GM18861 (cell line): ENCODE measurements at regions not wholly inside any gene's neighbourhood (a gene's known extent, or its start where the extent isn't known, plus 50 kb on each side); places are given as distances from the start of the nearest gene placed in this dataset.

Source experiments
- ATAC-seq: cut with Tn5 transposase; IDR thresholded peaks from one replicate; pipeline ENCODE4 v1.9.1; 2021; ENCODE audit not compliant: unreplicated experiment

- ATAC-seq: no peak
Observed at GRCh38 chr5:104241046-104241445, 678.5 kb upstream of the NUDT12 start.

DNA sequence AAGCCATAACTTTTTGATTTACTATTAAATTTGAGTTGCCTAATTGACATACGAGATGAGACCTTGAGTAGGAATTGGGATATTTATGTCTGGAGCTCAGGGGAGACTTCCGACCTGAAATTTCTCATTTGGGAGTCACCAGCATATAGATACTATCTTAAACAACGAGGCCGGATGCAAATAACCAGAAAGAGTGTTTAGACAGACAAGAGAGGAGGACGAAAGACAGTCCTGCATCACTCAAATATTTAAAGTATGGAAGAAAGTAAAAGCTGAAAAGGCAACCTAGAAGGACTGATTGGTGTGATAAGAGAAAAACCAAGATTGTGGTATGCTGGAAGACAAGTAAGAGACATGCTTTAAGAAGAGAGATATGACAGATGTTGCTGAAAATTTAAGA, 675.0 kb upstream of the NUDT12 start:
- no peak for ATAC-seq

GRCh38 chr5:104223885-104224773, 661.5 kb upstream of the NUDT12 start:
- no peak for ATAC-seq

- ATAC-seq: no peak
Observed at GRCh38 chr5:104218200-104218599, 655.6 kb upstream of the NUDT12 start.

DNA sequence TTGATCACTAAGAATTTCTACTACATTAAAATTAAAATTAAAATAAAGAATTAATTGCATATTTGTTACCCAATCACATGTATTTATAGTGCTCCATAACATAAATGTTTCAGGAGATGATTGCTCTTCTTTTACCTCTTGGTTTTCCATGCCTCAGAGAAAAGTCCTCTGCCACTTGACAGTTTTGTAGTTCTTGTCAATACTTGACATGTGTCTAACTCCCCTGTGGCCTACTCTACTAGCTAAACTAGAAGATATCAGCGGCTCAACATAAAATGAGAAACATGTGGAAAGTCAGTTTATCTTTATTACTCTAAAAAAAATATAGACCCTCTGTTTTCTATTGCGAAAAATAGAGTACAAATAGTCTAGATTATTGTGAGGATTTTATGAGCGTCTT, 650.6 kb upstream of the NUDT12 start:
- ATAC-seq: no peak

GRCh38 chr5:104199771-104200170, 637.2 kb upstream of the NUDT12 start:
- no peak for ATAC-seq

- ATAC-seq: no peak
Observed at GRCh38 chr5:104198156-104198555, 635.6 kb upstream of the NUDT12 start.

DNA sequence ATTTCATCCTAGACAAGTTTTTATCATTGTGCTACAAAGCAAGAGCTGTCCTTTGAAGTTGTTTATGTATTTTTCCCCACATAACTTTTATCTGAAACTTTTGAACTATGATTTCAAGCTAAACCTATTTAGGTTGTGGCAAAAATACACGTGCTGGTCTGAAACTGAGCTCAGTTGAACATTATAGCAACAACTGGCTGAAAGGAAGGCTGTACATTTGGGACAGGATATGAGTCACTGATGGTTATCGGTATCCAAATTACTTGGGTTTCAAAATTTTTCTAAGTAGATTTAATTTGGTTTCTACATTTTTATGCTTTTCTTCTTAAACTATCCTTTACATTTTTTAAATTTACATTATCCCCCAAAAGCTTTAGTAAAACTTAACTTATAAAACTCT, 627.3 kb upstream of the NUDT12 start:
- ATAC-seq: no peak

DNA sequence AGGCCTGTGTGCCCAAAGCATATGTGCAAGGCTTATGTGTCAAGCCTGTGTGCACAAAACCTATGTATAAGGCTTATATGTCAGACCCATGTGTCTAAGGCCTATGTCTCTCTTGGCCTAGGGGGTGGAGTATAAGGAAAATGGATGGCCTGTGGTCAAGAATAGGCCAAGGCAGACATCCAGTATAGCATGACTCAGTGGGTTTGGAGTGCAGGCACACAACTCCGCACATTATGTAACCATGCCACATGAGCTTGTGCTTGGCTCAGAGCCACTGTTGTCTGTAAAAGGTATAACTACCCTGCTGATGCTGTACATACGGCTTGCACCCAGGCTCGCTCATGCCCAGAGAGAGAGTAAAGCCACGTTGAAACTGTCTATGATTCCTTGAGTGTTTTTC, 626.4 kb upstream of the NUDT12 start:
- ATAC-seq: no peak

GRCh38 chr5:104187656-104188055, 625.1 kb upstream of the NUDT12 start:
- no peak for ATAC-seq

DNA sequence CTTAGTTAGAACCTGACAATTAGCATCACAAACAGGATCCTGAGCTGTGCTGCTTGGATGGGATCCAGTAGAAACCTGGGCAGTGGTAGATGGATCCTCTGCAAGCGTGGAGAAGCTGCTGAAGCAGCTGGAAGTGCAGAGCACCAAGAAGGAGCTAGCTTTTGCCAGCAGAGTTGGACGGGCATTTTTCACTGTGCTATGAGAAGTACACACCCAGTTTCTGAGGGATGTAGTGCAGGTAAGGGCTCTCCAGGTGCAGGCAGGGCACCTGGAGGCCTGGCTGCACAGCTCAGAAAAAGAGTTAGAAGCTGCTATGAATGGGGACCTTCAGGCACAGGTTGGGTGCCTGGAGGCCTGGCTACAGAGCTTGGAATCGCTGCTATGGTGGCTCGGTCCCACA, 623.9 kb upstream of the NUDT12 start:
- no peak for ATAC-seq

- ATAC-seq: no peak
Observed at GRCh38 chr5:104186100-104186499, 623.5 kb upstream of the NUDT12 start.

GRCh38 chr5:104184264-104184663, 621.7 kb upstream of the NUDT12 start:
- ATAC-seq: no peak

GRCh38 chr5:104178829-104179456, 616.4 kb upstream of the NUDT12 start:
- ATAC-seq: no peak

- no peak for ATAC-seq
Observed at GRCh38 chr5:104178066-104178465, 615.5 kb upstream of the NUDT12 start.

DNA sequence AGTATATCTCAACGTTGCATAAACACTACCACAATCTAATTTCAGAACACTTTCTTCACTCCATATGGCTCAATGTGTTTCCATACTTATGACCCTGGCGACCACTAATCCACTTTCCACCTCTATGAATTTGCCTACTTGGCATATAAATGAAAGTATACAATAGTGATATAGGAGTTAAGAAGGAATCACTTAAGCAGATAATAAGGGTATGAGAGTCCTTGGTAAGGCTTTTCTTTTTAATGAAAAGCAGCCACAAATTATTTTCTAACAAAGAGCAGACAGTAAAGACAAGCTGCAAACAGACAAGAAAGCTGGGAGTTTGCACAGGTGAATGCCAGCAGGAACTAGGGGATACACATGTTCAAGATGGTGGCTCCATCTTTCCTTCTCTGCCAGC, 615.1 kb upstream of the NUDT12 start:
- no peak for ATAC-seq

GRCh38 chr5:104172976-104173375, 610.4 kb upstream of the NUDT12 start:
- no peak for ATAC-seq

DNA sequence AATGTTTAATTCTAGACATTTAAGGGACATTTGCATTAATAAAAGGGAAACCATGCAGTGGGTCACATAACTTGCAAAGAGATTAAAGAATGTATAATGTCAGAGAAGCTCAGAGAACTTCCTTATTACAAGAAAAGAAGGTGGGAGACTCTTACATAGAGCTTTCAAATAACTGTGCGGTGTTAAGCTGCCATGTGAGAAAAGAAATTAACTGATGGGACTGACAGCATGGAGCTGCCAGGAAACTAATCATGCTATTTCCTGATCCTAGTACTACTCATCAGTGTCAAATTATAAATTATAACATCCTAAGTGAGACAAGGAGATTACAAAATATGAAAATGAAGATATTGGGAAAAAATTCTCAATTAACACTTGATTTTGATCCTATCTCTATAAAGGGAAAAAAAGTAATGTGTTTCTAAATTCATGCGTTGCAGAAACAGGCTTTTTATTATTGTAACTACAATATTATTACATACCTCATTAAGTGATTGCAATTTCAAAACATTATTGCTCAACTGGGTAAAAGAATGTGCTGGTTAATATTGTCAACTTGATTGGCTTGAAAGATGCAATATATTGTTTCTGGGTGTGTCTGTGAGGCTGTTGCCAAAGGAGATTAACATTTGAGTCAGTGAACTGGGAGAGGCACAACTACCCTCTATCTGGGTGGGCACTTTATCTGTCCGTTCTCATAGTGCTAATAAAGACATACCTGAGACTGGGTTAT, 609.5 kb upstream of the NUDT12 start:
- ATAC-seq: no peak

GRCh38 chr5:104170926-104171325, 608.3 kb upstream of the NUDT12 start:
- no peak for ATAC-seq

GRCh38 chr5:104146652-104147051, 584.1 kb upstream of the NUDT12 start:
- ATAC-seq: no peak

DNA sequence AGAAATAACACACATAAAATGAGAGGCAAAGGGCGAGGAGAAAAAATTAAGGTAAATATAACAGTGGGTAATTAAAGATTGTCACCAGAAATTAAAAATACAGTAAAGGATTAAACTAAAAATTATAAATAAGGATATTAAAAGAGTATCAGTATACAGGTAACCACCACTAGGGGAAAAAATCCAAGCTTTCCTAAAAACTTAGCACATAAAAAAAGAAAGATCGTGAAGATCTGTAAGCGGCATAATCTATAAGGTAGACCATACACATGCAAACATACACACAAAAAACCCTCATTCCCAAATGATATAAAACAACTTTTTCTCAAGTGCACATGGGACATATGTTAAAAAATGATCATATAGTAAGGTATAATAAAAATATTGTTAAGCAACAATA, 577.3 kb upstream of the NUDT12 start:
- ATAC-seq: no peak

DNA sequence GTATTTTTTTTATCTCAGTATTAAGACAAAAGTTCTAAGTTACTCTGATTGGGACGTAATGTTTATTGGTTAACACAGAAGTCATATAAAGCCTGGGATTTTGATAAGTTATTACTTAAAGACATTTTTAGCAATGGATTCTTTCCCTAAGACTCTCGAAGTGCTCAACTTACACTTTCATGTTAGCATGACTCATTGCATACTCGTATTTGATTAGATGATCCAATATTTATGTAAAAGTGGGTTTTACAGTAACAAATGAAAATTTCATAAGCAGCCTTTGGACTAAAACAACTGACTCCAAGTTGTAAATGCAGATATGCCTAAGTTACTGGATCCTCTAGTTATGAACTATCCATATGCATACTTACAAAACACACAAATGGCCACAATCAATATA, 567.7 kb upstream of the NUDT12 start:
- ATAC-seq: no peak
